A673 (cell line): ENCODE measurements at regions not wholly inside any gene's neighbourhood (a gene's known extent, or its start where the extent isn't known, plus 50 kb on each side); places are given as distances from the start of the nearest gene placed in this dataset.

Experiments
- CTCF ChIP-seq: fragments of 300-800, 200-600 bp; sonication (generic); conservative IDR thresholded peaks from 2 replicates; pipeline ENCODE4 v1.5.1; 2017; ENCODE audit warnings: low read depth, mild to moderate bottlenecking, antibody characterized with exemption, low read length, moderate library complexity, mixed read lengths
- EZH2 ChIP-seq: fragments of 200-600 bp; sonication (generic); IDR thresholded peaks from 2 replicates; pipeline ENCODE4 v1.6.1; 2017; ENCODE audit warnings: borderline replicate concordance, low read depth, mild to moderate bottlenecking, mixed read lengths, antibody characterized with exemption, low read length; ENCODE audit not compliant: poor library complexity, severe bottlenecking

GRCh38 chr11:92329137-92329536 is 104.5 kb downstream of the FAT3 start:
- TF ChIP-seq CTCF = no peak
- no peak for TF ChIP-seq EZH2
